NCI-H774 (cell line): ENCODE measurements at regions not wholly inside any gene's neighbourhood (a gene's known extent, or its start where the extent isn't known, plus 50 kb on each side); places are given as distances from the start of the nearest gene placed in this dataset.
"Not testable (repeated sequence)": the region's sequence is repeated elsewhere in the genome, so short reads cannot be mapped to it uniquely, and the experiment has no call there.

Experiments used
- DNase-seq: peaks from one replicate; lab custom pipeline; 2025; lab: John Stamatoyannopoulos, UW

DNA sequence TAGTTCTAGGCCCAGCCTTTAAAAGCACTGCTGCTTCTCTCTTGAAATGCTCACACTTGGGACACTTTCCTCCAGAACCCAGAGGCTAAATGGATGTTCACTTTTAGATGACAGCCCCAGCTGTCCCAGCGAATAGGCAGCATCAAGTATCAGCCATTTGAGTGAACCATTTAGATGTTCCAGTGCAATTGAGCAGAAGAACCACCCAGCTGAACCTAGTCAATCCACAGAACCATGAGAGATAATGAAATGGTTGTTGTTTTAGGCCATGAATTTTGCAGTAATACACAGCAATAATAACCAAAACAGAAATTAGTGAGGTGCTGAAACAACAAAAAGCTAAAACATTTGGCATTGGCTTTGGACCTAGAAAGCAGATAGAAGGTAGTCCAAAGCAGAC is 273.9 kb downstream of the ETV1 start:
- no peak for DNase-seq

DNA sequence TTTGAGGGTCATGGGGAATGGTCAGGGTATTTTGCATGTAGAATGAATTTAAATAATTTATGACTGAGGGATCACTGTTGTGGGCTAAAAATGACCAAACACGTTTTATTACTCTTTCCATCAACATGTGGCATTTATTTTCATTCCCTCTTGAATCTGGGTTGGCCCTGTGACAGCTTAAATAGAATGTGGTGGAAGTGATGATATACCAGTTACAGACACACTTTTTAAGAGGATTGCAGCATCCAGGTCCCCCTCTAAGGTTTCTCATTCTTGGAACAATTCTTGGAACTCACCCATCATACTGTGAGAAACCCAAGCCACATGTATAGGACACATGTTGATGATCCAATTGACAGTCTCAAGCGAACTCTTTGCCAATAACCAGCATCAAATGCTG is 272.4 kb downstream of the ETV1 start:
- DNase-seq: no peak

DNA sequence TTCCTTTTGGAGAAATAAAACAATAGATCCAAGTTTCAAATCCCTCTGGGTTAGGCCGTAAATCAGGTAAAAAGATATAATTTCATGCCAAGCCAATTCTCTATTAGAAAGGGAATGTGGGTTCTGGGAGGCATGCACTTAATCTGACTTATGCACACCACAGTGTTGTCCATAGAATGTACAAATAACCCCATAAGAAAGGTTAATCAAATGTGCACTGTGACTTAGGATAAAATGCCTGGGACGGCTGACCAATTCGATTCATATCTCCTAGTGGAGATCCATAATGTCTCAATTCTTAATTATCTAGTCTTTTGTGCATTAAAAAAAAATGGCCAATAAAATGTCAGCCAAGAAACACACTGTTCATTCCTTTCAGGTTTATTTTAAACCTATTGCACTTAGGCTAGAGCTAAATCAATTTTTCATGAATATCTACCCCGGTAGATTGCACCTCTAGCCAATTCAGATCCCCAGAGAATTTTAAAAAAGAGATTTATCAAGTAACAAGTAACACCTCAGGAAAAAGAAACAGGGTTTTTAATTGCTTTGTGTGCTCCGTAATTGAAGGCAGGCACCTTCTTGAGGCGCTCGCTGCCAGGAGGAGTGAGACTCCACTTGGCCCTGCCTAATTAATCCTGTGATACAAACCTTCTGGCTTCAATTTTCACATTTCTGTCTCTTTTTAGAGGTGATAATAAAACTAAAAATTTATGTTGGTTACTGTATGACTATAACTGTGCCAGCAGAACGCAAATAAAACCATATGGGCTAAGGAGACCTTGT is 265.1 kb downstream of the ETV1 start:
- DNase-seq: no peak

DNA sequence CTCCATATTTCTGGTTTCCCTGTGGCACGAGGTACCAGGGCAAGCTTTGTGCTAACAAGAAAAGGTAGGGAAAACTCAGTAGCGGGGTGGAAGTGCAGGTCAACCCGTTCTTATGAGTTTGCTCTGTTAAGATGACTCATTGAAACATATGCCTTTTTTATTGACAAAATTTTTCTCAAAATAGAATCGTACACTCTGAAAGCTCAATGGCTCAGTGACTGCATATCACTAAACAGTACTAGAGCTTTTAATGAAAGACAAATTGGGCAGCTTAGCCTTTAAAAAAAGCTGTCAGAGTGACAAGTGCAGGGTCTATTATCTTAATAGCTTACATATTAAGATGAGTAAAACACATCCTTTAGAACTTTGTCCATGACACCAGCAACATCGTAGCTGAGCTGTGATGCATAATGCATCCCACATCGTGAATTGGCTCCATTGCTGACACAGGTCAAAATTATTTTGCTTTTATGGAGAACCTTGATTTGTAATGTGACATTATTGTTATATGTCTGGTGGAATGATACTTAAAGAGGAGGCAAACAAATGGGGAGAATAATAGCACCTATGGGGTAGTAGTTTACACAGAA is 264.4 kb downstream of the ETV1 start:
- no peak for DNase-seq

DNA sequence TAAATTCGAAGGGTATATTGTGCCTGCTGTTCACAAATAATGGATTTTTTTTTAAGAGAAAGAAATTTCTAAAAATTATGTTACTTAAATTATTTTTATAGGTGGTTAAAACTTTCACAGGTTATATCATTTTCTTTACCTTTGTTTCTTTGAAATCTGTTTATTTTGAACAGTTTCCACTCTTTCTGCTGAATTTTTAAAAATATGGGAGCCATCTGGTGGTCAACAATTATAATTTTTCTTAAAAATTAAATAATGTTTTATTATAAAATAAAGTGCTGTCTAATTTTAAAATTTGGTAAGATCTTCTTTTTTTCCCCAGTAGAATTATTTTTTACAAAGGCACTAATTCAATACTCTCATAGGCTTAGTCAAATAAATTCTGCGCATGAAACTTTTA is 263.9 kb downstream of the ETV1 start:
- DNase-seq: no peak

DNA sequence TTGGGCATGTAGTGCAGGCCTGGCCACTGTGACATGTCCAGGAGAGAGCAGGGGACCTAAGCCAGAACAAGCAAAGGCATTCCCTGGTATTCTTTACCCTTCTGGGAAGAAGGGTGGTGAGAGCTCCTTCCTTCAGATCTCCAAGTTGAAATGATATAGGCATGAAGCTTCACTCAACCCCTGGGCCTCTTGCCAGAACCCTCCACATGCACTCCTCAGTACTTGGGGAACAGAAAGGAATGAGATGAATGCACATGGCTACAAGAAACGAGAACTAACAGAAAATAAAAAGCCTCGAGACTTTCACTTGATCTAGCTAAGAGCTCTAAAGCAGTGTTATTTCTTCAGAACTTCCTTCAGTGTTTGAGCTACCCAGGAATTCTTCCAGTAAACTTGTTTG is 262.2 kb downstream of the ETV1 start:
- DNase-seq: no peak

DNA sequence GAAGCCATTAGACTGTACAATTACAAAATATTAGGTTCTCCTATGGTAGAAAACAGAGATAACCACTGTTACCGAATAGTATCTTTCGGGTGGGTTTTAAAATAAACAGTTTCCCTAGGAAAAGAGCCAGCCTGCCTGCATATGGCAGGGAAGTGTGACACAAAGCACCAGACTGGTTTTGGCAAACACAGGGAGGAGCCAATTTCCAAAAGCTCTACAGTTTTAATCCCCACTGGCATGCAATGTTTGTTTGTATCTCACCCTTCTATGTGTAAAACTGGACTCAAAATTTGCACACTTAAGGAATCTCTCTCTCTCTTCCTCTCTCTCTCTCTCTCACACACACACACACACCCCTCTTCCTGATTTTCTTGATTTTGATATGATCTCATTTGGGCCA is 261.7 kb downstream of the ETV1 start:
- DNase-seq: no peak

DNA sequence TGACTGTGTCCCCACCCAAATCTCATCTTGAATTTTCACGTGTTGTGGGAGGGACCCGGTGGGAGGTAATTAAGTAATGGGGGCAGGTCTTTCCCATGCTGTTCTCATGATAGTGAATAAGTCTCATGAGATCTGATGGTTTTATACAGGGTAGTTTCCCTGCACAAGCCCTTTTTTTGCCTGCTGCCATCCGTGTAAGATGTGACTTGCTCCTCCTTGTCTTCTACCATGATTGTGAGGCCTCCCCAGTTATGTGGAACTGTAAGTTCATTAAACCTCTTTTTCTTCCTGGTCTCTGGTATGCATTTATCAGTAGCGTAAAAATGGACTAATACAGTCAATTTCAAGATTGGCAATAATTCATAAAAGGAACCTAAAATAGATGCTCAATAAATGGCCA is 261.0 kb downstream of the ETV1 start:
- DNase-seq: not testable (repeated sequence)

DNA sequence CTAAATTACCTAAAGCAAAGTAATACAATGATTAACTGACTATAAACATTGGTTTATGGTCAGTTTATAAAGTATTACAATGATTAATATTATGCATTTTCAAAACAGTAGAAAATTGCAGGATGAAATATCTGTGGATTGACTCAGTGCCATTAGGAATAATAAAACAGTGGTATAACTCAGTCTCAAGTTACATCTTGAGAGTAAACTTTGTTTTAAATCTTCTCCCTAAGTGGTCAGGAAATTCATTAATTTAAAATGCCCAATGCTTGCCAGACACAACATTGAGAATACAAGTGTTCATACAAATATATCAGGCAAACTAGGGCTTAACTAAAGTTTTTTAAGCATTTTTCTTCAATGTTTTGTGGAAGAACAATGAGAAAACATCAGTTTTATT is 257.8 kb downstream of the ETV1 start:
- DNase-seq: no peak

DNA sequence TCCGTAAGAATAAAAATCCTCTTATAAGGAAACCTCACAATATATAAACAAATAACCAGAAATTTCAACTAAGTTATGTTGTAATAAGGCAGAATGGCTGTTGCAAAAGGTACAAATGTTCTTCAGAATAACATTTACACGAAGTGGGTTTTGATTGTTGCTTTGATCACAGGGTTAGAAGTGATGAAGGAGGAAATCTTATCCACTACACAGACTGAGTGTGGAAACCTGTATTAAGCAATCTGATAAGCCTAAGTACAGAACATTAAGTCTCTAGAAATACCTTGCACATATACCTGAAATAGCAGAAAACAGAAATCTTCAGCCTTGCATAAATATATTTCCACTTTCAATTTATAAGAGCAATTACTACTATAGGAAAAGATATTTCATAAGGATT is 251.9 kb downstream of the ETV1 start:
- DNase-seq: no peak

DNA sequence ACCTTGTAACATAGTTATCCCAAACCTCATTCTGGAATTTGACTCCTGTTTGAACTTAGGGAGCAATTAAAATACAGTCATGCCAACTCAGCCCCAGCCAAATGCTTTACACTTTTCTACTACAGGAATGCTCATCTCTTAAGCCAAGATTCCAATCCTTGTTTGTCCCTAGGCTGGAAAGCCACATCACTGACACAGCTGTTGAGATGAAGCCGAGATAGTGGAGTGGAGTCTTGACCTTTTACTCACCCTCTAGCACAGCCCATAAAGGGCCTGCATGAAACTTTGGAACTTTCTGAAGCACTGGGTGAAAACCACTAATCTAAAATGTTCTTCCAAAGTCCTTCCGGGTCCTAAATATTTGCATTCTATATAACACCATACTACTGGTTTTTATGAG is 247.3 kb downstream of the ETV1 start:
- no peak for DNase-seq

DNA sequence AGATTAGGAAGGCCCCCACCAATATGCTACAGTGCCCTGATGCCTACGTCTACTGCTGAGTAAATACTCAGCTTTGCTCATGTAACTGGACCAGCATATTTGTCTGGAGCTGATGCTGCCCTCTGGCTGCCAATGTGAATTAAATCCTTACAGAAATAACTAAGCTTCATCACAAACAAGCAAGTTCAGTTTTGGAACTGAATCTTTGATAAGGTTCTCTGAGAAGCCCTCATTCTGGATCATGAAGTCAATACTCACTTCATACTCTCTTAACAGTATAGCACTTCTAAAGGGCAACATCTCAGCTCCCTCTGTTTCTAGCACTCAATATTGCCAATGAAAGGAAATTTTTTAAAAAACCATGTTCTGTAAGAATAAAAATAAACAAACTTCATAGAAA is 246.7 kb downstream of the ETV1 start:
- DNase-seq: peak; percentile 17

DNA sequence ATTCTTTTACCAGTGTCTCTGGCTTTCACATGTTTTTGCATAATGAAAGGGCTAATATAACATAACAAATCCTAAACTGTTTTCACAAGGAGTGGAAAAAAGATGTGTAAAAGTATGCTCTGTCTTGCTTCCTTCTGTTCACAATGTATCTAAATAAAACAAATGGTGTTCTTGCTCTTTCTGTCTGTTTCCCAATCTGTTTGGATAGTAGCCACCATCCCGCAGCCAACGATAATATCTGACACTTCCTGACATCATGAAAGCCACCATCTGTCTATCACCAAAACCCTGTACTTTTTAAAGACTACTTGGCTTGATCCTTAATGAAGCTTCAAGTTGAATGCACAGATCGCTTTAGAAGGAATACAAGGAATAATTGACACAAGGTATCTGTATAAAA is 246.2 kb downstream of the ETV1 start:
- DNase-seq: no peak

DNA sequence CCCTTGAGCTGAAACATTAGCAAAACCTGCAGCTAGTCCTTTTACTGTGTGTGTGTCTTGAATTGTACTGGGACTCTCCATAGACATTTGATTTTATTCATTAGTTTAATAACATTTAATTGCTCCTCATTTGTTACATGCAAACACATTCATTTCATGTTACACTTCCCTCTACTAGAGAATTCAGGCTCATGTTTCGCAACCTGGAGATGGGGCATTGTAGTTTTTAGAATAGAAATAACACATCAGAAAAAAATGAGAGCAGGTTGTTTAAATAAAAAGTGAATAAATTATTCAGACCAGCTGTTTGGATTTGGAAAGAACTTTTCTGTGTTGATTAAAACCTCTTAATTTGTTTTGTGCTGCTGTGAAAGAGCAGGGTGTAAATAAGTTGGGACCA is 243.9 kb downstream of the ETV1 start:
- DNase-seq: no peak

DNA sequence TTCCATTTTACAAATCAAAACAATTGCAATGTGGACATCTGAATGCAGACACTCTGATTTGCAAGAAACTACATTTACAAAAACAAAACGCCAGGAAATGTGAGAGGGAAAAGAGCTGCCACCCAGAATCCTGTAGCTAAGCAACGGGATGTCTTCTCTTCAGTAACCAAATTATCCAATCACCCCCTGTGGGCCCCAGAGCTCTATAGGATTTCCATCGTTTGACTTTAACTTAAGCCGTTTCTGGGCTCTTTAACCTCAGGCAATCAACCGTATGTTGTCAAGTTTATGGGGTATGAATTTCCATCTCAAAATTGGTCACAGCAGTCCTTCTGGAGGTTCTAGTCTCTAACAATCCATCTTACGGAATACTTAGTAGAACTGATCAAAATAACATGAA is 240.5 kb downstream of the ETV1 start:
- no peak for DNase-seq

DNA sequence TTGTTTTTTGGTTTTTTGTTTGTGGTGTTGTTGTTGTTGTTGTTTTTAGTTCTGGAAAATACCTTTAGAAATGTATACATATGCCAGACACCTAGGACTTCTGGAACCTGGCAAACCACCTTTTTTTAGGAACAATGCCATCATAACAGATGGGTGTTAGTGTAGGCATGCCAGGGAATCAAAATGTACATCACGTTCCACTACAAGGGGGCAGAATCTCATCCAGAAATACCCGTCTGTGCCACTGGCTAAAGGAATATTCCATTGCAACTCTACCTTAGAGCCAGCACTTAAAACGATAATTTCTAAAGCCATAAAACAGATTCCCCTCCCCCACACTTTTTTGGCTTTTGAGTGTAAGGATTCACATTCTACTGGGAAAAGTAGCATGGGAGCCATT is 239.8 kb downstream of the ETV1 start:
- no peak for DNase-seq

DNA sequence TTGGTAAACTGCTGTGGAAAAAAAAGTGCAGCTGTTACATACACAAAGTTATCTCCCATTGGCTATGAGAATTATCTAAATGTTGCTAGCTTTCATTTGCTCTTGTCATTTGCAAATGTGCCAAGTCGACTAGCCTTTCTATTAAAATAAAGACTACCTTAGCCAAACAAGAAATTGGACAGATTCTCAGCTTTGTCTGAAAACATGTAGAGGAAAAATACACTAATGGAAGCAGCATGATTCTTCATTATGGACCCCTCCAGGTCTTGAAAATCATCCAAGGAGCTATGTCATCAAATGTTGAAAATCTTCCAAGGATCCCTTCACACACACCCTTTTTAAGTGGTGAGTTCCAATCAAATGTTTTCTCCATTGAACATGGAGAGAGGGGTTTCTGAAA is 237.7 kb downstream of the ETV1 start:
- DNase-seq: no peak

DNA sequence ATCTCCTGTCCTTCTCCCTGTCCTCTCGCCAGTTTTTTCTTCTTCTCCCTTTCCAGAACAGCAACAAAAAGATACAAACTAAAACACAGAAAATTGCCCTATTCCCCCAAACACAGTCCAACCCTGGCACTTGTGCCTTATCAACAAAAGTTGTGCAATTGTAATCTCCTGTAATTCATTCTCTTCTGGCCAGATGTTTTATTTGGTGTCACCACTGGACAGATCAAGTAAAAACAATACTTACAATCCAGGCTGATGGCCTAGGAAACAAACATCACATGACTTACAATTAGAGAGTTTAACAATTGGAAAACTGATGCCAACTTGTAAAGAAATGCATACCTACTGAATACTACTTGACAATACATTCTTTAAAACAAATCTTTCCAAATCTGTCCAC is 231.6 kb downstream of the ETV1 start:
- DNase-seq: no peak

DNA sequence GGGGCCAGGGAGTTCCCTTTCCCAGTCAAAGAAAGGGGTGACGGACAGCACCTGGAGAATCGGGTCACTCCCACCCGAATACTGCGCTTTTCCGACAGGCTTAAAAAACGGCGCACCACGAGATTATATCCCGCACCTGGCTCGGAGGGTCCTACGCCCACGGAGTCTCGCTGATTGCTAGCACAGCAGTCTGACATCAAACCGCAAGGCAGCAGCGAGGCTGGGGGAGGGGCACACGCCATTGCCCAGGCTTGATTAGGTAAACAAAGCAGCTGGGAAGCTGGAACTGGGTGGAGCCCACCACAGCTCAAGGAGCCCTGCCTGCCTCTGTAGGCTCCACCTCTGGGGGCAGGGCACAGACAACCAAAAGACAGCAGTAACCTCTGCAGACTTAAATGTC is 223.6 kb downstream of the ETV1 start:
- not testable (repeated sequence) for DNase-seq

DNA sequence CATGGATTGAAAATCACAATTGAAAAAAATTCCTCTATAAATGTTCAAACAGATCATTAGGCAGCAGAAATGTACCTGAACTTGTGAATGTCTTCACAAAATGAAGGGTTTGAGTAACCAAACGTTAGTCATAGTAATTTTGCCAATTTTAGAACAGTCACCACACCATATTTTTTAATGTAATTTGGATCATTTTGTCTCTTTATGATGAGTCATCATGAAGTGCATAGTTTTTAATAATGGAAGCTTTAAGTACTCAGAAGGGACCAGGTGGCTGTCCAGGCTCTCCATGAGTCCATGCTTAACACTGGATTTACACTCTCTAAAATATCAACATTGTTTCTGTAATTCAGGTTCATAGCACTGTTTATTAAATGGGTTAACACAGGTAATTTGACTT is 219.2 kb downstream of the ETV1 start:
- DNase-seq: no peak

DNA sequence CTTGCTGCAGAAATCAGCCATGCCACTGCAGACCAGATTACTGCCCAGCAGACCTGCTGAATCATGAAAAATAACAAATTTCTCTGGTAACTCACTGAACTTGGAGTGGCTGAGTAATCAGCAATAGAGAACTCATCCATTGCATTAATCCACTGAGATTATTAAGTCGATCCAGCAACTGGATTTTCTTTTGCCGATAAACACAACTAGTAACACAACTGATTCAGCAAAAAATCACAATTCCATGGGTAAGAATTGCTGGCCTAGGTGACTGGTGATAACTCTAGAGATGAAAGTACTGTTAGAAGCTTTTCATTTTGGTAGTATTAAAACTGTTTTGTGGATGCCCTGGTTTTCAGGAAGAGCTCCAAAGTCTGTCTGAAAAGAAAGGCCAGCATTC is 214.5 kb downstream of the ETV1 start:
- DNase-seq: no peak

DNA sequence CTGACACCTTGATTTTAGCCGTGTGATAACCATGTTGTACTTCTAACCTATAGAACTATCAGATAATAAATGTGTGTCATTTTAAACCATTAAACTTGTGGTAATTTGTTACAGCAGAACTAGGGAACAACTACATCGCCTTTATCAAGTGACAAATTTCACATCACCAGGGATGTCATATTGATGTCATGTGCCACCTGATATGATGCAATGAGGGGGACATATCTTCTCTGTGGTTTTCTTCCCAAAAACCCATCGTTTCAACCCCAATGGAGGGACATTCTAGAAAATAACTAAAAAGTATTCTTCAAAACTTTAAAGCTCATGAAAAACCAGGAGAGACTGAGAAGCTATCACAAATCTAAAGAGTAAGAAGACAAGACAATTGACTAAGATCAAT is 212.2 kb downstream of the ETV1 start:
- DNase-seq: no peak

DNA sequence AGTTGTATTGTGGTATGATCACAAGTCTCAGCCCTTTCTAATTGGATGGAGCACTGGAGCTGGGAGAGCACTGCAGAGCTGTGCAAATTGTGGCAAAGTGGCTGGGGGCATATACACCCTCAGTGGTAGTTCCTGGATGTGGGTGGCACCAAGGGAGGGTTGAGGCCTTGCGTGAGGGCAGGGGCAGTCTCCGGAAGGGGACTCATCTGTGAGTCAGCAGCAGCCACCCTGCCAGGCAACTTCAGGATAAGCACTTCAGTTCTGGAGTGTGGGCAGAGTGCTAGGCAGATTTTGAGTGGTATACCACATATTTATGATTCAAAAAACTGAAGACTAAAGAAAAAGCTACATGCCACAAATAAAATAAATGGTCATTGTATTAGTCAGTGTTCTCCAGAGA is 210.5 kb downstream of the ETV1 start:
- DNase-seq: no peak

DNA sequence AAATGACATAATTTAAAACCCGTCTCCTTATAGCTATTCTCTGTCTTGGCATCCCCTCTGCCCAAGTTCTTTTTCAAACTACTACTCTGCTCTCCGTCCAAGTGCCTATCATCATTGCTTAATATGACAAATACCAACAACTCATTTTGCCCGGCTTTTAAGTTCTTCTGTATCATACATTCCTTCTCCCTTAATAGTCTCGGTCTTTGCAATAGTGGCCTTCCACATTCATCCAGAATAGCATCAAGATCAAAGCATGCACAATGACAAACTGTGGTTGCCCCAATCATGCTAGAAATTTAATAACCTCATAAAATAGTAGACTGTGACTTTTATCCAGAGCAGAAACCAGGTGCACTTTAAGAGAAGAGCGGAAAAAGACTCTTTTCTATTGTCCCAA is 198.9 kb downstream of the ETV1 start:
- no peak for DNase-seq
